GM21367 (cell line): ENCODE measurements at regions not wholly inside any gene's neighbourhood (a gene's known extent, or its start where the extent isn't known, plus 50 kb on each side); places are given as distances from the start of the nearest gene placed in this dataset.

Experiments used
- ATAC-seq: cut with Tn5 transposase; IDR thresholded peaks from one replicate; pipeline ENCODE4 v1.9.1; 2021; ENCODE audit not compliant: unreplicated experiment

GRCh38 chr14:22390824-22391461 is 198.1 kb downstream of the DAD1 start:
- ATAC-seq, result no peak

- ATAC-seq, result no peak
Observed at GRCh38 chr14:22390195-22390594, 198.8 kb downstream of the DAD1 start.

GRCh38 chr14:22388669-22389595 is 200.1 kb downstream of the DAD1 start:
- ATAC-seq, result no peak

- no peak for ATAC-seq
Observed at GRCh38 chr14:22387776-22388241, 201.2 kb downstream of the DAD1 start.

- ATAC-seq, result no peak
Observed at GRCh38 chr14:22386924-22387775, 201.9 kb downstream of the DAD1 start.

GRCh38 chr14:22384974-22385526 is 204.0 kb downstream of the DAD1 start:
- no peak for ATAC-seq

GRCh38 chr14:22384167-22384549 is 204.9 kb downstream of the DAD1 start:
- peak; percentile 11 for ATAC-seq

- ATAC-seq, result peak; percentile 46
Observed at GRCh38 chr14:22383515-22384166, 205.4 kb downstream of the DAD1 start.

GRCh38 chr14:22382955-22383354 is 206.1 kb downstream of the DAD1 start:
- no peak for ATAC-seq

GRCh38 chr14:22382395-22382794 is 206.6 kb downstream of the DAD1 start:
- no peak for ATAC-seq

GRCh38 chr14:22381766-22382165 is 207.3 kb downstream of the DAD1 start:
- no peak for ATAC-seq

GRCh38 chr14:22381408-22381760 is 207.6 kb downstream of the DAD1 start:
- no peak for ATAC-seq

GRCh38 chr14:22380571-22381407 is 208.2 kb downstream of the DAD1 start:
- no peak for ATAC-seq

GRCh38 chr14:22379727-22380126 is 209.3 kb downstream of the DAD1 start:
- ATAC-seq, result no peak

- no peak for ATAC-seq
Observed at GRCh38 chr14:22378181-22378580, 210.8 kb downstream of the DAD1 start.

- ATAC-seq, result no peak
Observed at GRCh38 chr14:22375321-22375930, 213.6 kb downstream of the DAD1 start.

- no peak for ATAC-seq
Observed at GRCh38 chr14:22370084-22370847, 218.8 kb downstream of the DAD1 start.

- no peak for ATAC-seq
Observed at GRCh38 chr14:22358726-22359125, 230.3 kb downstream of the DAD1 start.
